Heart left ventricle (tissue), 16 donors: ENCODE measurements at regions not wholly inside any gene's neighbourhood (a gene's known extent, or its start where the extent isn't known, plus 50 kb on each side); places are given as distances from the start of the nearest gene placed in this dataset.

Experiments used
- ATAC-seq, 4 donors: fragments of 200-7000 bp; cut with Tn5 transposase; one replicate each; pipeline ENCODE4 v1.9.1; 2020 to 2022; ENCODE audit warnings: moderate library complexity in 4 of 4, mild to moderate bottlenecking in 3 of 4, moderate number of reproducible peaks in 1 of 4
- DNase-seq, 5 donors: peaks; one replicate each; pipeline ENCODE4 v3.0.0-alpha.2; 2020
- H3K27ac ChIP-seq, 12 donors: fragments of 200-600 bp; sonication (generic) in 4 of 12; one replicate each; pipeline versions ENCODE4 v1.5.0 to v1.8.0; 2016 to 2022; ENCODE audit warnings: mild to moderate bottlenecking in 2 of 12
- H3K27me3 ChIP-seq, 9 donors: fragments of 200-600 bp; sonication (generic) in 2 of 9; one replicate each; pipeline versions ENCODE4 v1.5.1 to v1.8.0; 2016 to 2022; ENCODE audit warnings: mild to moderate bottlenecking in 3 of 9
- H3K36me3 ChIP-seq, 9 donors: fragments of 200-600 bp; sonication (generic) in 2 of 9; one replicate each; pipeline versions ENCODE4 v1.5.0 to v1.8.0; 2018 to 2022; ENCODE audit warnings: mild to moderate bottlenecking in 2 of 9
- H3K4me1 ChIP-seq, 12 donors: fragments of 200-600 bp; sonication (generic) in 4 of 12; one replicate each; pipeline versions ENCODE4 v1.5.0 to v1.8.0; 2016 to 2022; ENCODE audit warnings: mild to moderate bottlenecking in 3 of 12
- H3K4me3 ChIP-seq, 12 donors: fragments of 200-600 bp; sonication (generic) in 4 of 12; one replicate each; pipeline versions ENCODE4 v1.5.0 to v1.8.0; 2017 to 2022; ENCODE audit warnings: mild to moderate bottlenecking in 9 of 12, moderate library complexity in 4 of 12
- H3K9me3 ChIP-seq, 12 donors: fragments of 200-600 bp; sonication (generic) in 4 of 12; one replicate each; pipeline versions ENCODE4 v1.5.0 to v1.8.0; 2016 to 2022; ENCODE audit warnings: mild to moderate bottlenecking in 1 of 12
- POLR2A ChIP-seq, 2 donors: fragments of 450-650 bp; IDR thresholded peaks; one replicate each; pipeline ENCODE4 v1.6.1; 2017; ENCODE audit warnings: antibody characterized with exemption in 2 of 2, mild to moderate bottlenecking in 2 of 2, moderate library complexity in 2 of 2
- WGBS, 4 donors: extraction: QIAGEN DNeasy Blood & Tissue Kit in 2 of 4; methylation state at CpG; one replicate each; pipeline versions ENCODE4 v1.1.5 to v1.1.7; 2013 to 2018; 5-methylcytosine and 5-hydroxymethylcytosine counted together
- intact Hi-C, 10 donors: fragments of 100-400 bp; cut with DNase I; formaldehyde crosslinking; loops; one replicate each; pipeline versions ENCODE4 v1.11.1 to v1.14.2; 2022
- TF ChIP-seq, protein P1 (sequence below), 12 donors: fragments of 200-600 bp; sonication (generic) in 4 of 12; IDR thresholded peaks; one replicate each; pipeline versions ENCODE4 v1.5.0 to v1.8.0; 2018 to 2022; ENCODE audit warnings: antibody characterized with exemption in 12 of 12, mild to moderate bottlenecking in 5 of 12
- donor health status: ischemic (EF 13 %, LVEDD 7.1; RV severe dilation, severe dysfunction).
- donor health status: healthy with polysubstance abuse.
- donor health status: DM: no; HTN: yes; CAD: no.
- donor health status: DM: no; HTN: no; CAD: no.
- donor health status: ischemic (EF 25% LVEDD 6.9; RV normal size, moderate dysfunction).
- donor health status: ischemic (EF 25% LVEDD 5.7; RV mildly dilated, moderate dysfunction).
- donor health status: healthy.
- donor health status: DM: yes; HTN: yes; CAD: no.
- donor health status: ischemic (EF 35%, LVEDD 5.7; RV mildly dilated, moderate dysfunction).
- donor health status: nonischemic (EF 11% LVEDD 7.7; RV severe dilation, severe dysfunction).
- donor health status: DM: yes; HTN: yes; CAD: no.
- donor health status: PGD.
- donor health status: ischemic (EF 29% LVEDD 5.4; RV normal size, mild dysfunction).
- donor health status: nonischemic (EF 23%, LVEDD 6.1; RV moderate dilation, normal function).

DNA sequence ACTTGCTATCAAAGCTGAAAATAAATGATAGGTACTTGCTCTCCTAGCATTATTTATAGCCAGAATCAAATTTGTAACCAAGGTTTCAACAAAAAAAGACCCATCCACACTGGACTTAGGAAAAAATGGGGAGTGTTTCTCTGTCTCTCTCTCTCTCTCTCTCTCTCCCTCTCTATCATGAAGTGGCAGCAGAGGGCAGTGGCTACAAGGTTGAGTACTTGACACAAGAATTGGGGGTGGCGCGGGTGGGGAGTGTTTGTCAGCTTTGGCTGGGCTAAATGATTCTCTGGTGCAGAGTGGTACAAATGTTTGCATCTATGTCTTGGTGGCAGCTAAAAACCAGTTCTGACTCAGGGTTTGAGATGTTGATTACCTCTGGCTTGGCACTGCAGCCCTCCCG is 85.0 kb downstream of the RBM43 start:
- no peak overlapping the region for H3K27ac ChIP-seq
- no peak for DNase-seq
- no peak overlapping the region for H3K4me3 ChIP-seq
- H3K9me3 ChIP-seq, result no peaks in the 10 kb centered on the region
- H3K36me3 ChIP-seq, result no peaks in the 10 kb centered on the region
- H3K27me3 ChIP-seq, result peaks cover 0 to 13% (median 0%) of the 10 kb centered on the region in 9 donors
- intact Hi-C loops, result no loop called here
- TF ChIP-seq, protein P1, sequence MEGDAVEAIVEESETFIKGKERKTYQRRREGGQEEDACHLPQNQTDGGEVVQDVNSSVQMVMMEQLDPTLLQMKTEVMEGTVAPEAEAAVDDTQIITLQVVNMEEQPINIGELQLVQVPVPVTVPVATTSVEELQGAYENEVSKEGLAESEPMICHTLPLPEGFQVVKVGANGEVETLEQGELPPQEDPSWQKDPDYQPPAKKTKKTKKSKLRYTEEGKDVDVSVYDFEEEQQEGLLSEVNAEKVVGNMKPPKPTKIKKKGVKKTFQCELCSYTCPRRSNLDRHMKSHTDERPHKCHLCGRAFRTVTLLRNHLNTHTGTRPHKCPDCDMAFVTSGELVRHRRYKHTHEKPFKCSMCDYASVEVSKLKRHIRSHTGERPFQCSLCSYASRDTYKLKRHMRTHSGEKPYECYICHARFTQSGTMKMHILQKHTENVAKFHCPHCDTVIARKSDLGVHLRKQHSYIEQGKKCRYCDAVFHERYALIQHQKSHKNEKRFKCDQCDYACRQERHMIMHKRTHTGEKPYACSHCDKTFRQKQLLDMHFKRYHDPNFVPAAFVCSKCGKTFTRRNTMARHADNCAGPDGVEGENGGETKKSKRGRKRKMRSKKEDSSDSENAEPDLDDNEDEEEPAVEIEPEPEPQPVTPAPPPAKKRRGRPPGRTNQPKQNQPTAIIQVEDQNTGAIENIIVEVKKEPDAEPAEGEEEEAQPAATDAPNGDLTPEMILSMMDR (IDR thresholded peaks at IDR 0.05), result no peak
- TF ChIP-seq POLR2A (IDR thresholded peaks at IDR 0.05), result no peak
- WGBS, 4 donors, result 75 to 90% (median 82%) methylated on average over 3 of the region's 3 CpGs
- no peaks in the 10 kb centered on the region for H3K4me1 ChIP-seq
- ATAC-seq, result no peak

DNA sequence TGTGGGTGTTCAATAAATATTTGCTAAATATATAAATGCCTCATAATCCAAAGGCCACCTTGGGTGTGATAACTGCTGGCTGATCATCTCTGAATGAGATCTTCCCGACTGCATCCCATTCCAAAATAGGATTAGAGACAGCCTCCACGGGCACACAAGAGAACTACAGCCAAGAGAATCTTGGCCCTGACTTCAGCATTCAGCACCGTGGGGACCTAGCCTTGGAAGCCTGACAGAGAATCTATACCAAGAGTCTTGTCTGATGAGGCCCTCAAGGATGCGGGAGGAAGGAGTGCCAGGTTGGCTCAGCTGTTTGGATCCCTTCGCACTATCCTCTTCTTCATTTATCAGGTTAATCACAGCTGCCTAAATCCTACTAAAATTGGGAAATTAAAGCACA is 85.8 kb downstream of the RBM43 start:
- H3K4me1 ChIP-seq, result no peaks in the 10 kb centered on the region
- ATAC-seq (no peak), DNase-seq (no peak)
- 52 to 69% (median 59%) methylated on average over 5 of the region's 5 CpGs for WGBS, 4 donors
- no peaks in the 10 kb centered on the region for H3K36me3 ChIP-seq
- H3K4me3 ChIP-seq, result no peak overlapping the region
- no peak overlapping the region for H3K27ac ChIP-seq
- H3K27me3 ChIP-seq, result peaks cover 0 to 13% (median 0%) of the 10 kb centered on the region in 9 donors
- TF ChIP-seq, protein P1 (IDR thresholded peaks at IDR 0.05), result no peak
- no peak for TF ChIP-seq POLR2A (IDR thresholded peaks at IDR 0.05)
- H3K9me3 ChIP-seq, result no peaks in the 10 kb centered on the region
- intact Hi-C loops, result no loop called here

- peaks cover 0 to 6% (median 0%) of the 10 kb centered on the region in 9 donors for H3K27me3 ChIP-seq
- no peaks in the 10 kb centered on the region for H3K36me3 ChIP-seq
- no peaks in the 10 kb centered on the region for H3K9me3 ChIP-seq
- no peak for DNase-seq
- no peak overlapping the region for H3K4me3 ChIP-seq
- intact Hi-C loops, result no loop called here
- TF ChIP-seq, protein P1 (IDR thresholded peaks at IDR 0.05), result no peak
- TF ChIP-seq POLR2A (IDR thresholded peaks at IDR 0.05), result no peak
- no peak for ATAC-seq
- no peaks in the 10 kb centered on the region for H3K4me1 ChIP-seq
- 90 to 97% (median 94%) methylated on average over 2 of the region's 2 CpGs for WGBS, 4 donors
- no peak overlapping the region for H3K27ac ChIP-seq
Observed at GRCh38 chr2:151174127-151174526, 87.5 kb downstream of the RBM43 start.

- Histone ChIP-seq H3K27me3 (peaks cover 0 to 6% (median 0%) of the 10 kb centered on the region in 9 donors), H3K4me1 (no peaks in the 10 kb centered on the region), H3K4me3 (no peak overlapping the region), H3K9me3 (no peaks in the 10 kb centered on the region), H3K27ac (no peak overlapping the region), H3K36me3 (no peaks in the 10 kb centered on the region)
- 74 to 86% (median 83%) methylated on average over 2 of the region's 2 CpGs for WGBS, 4 donors
- DNase-seq (no peak), ATAC-seq (no peak)
- intact Hi-C loops, result no loop called here
- TF ChIP-seq, protein P1 (IDR thresholded peaks at IDR 0.05), result no peak
- no peak for TF ChIP-seq POLR2A (IDR thresholded peaks at IDR 0.05)
Observed at GRCh38 chr2:151171186-151171585, 90.5 kb downstream of the RBM43 start.
